ENCODE measurements at regions not wholly inside any gene's neighbourhood (a gene's known extent, or its start where the extent isn't known, plus 50 kb on each side); places are given as distances from the start of the nearest gene placed in this dataset.

GRCh38 chr7:19463581-19463980, 245.3 kb downstream of the POLR1F start:
- DNase-seq (ENCODE audit: low read depth, low spot score) (no peak), FAIRE-seq (no peak)
- H3K9me3 ChIP-seq (ENCODE audit: control insufficient read depth, low read depth, low read length), result no peaks in the 10 kb centered on the region
- dilution Hi-C loops (cut with MboI; ENCODE audit: extremely low pct_ligation_motif_present, low sequenced_read_pairs), result no loop called here
- H3K9me1 ChIP-seq (ENCODE audit: control insufficient read depth, extremely low read depth, insufficient read depth, low read length), result no peaks in the 10 kb centered on the region
- H2AFZ ChIP-seq (ENCODE audit: control insufficient read depth, low read length), result no peak overlapping the region
- no peak for TF ChIP-seq EZH2 (IDR thresholded peaks at IDR 0.05; ENCODE audit: low read length)
- TF ChIP-seq, protein P1, sequence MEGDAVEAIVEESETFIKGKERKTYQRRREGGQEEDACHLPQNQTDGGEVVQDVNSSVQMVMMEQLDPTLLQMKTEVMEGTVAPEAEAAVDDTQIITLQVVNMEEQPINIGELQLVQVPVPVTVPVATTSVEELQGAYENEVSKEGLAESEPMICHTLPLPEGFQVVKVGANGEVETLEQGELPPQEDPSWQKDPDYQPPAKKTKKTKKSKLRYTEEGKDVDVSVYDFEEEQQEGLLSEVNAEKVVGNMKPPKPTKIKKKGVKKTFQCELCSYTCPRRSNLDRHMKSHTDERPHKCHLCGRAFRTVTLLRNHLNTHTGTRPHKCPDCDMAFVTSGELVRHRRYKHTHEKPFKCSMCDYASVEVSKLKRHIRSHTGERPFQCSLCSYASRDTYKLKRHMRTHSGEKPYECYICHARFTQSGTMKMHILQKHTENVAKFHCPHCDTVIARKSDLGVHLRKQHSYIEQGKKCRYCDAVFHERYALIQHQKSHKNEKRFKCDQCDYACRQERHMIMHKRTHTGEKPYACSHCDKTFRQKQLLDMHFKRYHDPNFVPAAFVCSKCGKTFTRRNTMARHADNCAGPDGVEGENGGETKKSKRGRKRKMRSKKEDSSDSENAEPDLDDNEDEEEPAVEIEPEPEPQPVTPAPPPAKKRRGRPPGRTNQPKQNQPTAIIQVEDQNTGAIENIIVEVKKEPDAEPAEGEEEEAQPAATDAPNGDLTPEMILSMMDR (optimal IDR thresholded peaks at IDR 0.05 in 1 of 3, IDR thresholded peaks at IDR 0.05 in 1 of 3, conservative IDR thresholded peaks at IDR 0.05 in 1 of 3; ENCODE audit: extremely low read depth in 1 of 3, insufficient read depth in 2 of 3, low read length in 3 of 3), result no peak
- no peaks in the 10 kb centered on the region for H3K4me1 ChIP-seq (ENCODE audit: control insufficient read depth, extremely low read depth, insufficient read depth, low read length)
- H3K79me2 ChIP-seq (ENCODE audit: control insufficient read depth, insufficient read depth, low read length), result no peaks in the 10 kb centered on the region
- H3K36me3 ChIP-seq (ENCODE audit: control insufficient read depth in 2 of 2, extremely low read depth in 1 of 2, insufficient read depth in 2 of 2, low read length in 2 of 2), result no peaks in the 10 kb centered on the region
- no peaks in the 10 kb centered on the region for H3K27me3 ChIP-seq (ENCODE audit: control insufficient read depth, extremely low read depth, insufficient read depth, low read length)
- H3K27ac ChIP-seq (ENCODE audit: control insufficient read depth, insufficient read depth, low read length), result no peak overlapping the region
- H3K9ac ChIP-seq (ENCODE audit: control insufficient read depth, extremely low read depth, insufficient read depth, low read length), result no peak overlapping the region
- no peaks in the 10 kb centered on the region for H4K20me1 ChIP-seq (ENCODE audit: control insufficient read depth, extremely low read depth, insufficient read depth, low read length)
- no peak overlapping the region for H3K4me2 ChIP-seq (ENCODE audit: control insufficient read depth, extremely low read depth, insufficient read depth, low read depth, low read length)
- no peak overlapping the region for H3K4me3 ChIP-seq (ENCODE audit: control insufficient read depth in 2 of 3, extremely low read depth in 1 of 3, insufficient read depth in 2 of 3, low read depth in 1 of 3, low read length in 3 of 3)

GRCh38 chr7:19455623-19456022, 253.2 kb downstream of the POLR1F start:
- H3K4me1 ChIP-seq (ENCODE audit: control insufficient read depth, extremely low read depth, insufficient read depth, low read length), result no peaks in the 10 kb centered on the region
- no peak for TF ChIP-seq EZH2 (IDR thresholded peaks at IDR 0.05; ENCODE audit: low read length)
- TF ChIP-seq, protein P1 (optimal IDR thresholded peaks at IDR 0.05 in 1 of 3, IDR thresholded peaks at IDR 0.05 in 1 of 3, conservative IDR thresholded peaks at IDR 0.05 in 1 of 3; ENCODE audit: extremely low read depth in 1 of 3, insufficient read depth in 2 of 3, low read length in 3 of 3), result no peak

More at GRCh38 chr7:19455623-19456022, 253.2 kb downstream of the POLR1F start:
- Histone ChIP-seq H2AFZ (ENCODE audit: control insufficient read depth, low read length) (no peak overlapping the region), H3K9me3 (ENCODE audit: control insufficient read depth, low read depth, low read length) (peaks cover 2% of the 10 kb centered on the region), H3K79me2 (ENCODE audit: control insufficient read depth, insufficient read depth, low read length) (no peaks in the 10 kb centered on the region), H3K9ac (ENCODE audit: control insufficient read depth, extremely low read depth, insufficient read depth, low read length) (no peak overlapping the region), H3K4me2 (ENCODE audit: control insufficient read depth, extremely low read depth, insufficient read depth, low read depth, low read length) (no peak overlapping the region), H3K36me3 (ENCODE audit: control insufficient read depth in 2 of 2, extremely low read depth in 1 of 2, insufficient read depth in 2 of 2, low read length in 2 of 2) (no peaks in the 10 kb centered on the region), H4K20me1 (ENCODE audit: control insufficient read depth, extremely low read depth, insufficient read depth, low read length) (no peaks in the 10 kb centered on the region), H3K9me1 (ENCODE audit: control insufficient read depth, extremely low read depth, insufficient read depth, low read length) (no peaks in the 10 kb centered on the region), H3K27ac (ENCODE audit: control insufficient read depth, insufficient read depth, low read length) (no peak overlapping the region), H3K27me3 (ENCODE audit: control insufficient read depth, extremely low read depth, insufficient read depth, low read length) (no peaks in the 10 kb centered on the region), H3K4me3 (ENCODE audit: control insufficient read depth in 2 of 3, extremely low read depth in 1 of 3, insufficient read depth in 2 of 3, low read depth in 1 of 3, low read length in 3 of 3) (no peak overlapping the region)
- dilution Hi-C loops (cut with MboI; ENCODE audit: extremely low pct_ligation_motif_present, low sequenced_read_pairs), result no loop called here
- FAIRE-seq (no peak), DNase-seq (ENCODE audit: low read depth, low spot score) (no peak)
